Dendritic cell treated with granulocyte-macrophage colony-stimulating factor and Interleukin-4, amounts not matched to agents 40 ng/mL and 50 ng/mL, for 4 days (primary cell): ENCODE measurements at regions not wholly inside any gene's neighbourhood (a gene's known extent, or its start where the extent isn't known, plus 50 kb on each side); places are given as distances from the start of the nearest gene placed in this dataset.

Experiments
- H3K27ac Mint-ChIP-seq: one replicate; pipeline ENCODE4 v1.8.0; 2022; ENCODE audit warnings: mild to moderate bottlenecking, mixed read lengths
- H3K27me3 Mint-ChIP-seq: one replicate; pipeline ENCODE4 v1.8.0; 2022; ENCODE audit warnings: mild to moderate bottlenecking, mixed read lengths
- H3K36me3 Mint-ChIP-seq: one replicate; pipeline ENCODE4 v1.8.0; 2022; ENCODE audit warnings: low read depth, mixed read lengths
- H3K4me1 Mint-ChIP-seq: one replicate; pipeline ENCODE4 v1.8.0; 2022; ENCODE audit warnings: low read depth, mixed read lengths
- H3K4me3 Mint-ChIP-seq: one replicate; pipeline ENCODE4 v1.8.0; 2022; ENCODE audit warnings: mild to moderate bottlenecking, moderate library complexity, mixed read lengths
- H3K9me3 Mint-ChIP-seq: one replicate; pipeline ENCODE4 v1.8.0; 2022; ENCODE audit warnings: mixed read lengths
- intact Hi-C: fragments of 100-400 bp; cut with micrococcal nuclease; formaldehyde crosslinking; loops from one replicate; pipeline ENCODE4 v1.15.0; 2022

DNA sequence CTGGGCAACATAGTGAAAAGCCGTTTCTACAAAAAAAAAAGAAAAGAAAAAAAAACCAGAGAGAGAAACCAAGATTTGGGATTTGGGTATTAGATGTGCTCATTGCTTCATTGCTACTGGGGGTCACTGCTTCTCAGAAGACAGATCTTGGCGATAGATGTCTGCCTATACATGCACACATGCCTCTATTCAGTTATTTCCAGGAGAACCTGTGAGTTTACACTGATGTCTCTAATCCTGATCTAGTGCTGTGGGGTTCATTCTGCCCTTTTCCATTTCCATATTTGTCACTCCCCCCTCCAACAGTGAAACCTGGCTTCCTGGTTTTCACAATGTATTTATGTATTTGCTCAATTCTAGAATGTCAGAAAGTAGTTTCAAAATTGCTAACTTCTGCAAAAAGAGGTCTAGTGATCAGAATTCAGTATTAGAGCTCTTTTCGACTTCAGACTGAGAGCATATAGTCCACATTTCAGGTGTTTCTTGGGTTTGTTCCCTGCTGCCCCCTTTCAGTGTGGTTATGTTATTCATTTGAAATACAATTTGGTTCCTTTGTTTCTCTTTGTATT is 111.0 kb downstream of the SLC25A47 start:
- peak overlapping the region; percentile 64 for H3K27ac Mint-ChIP-seq
- intact Hi-C loops: no loop called here
- peaks cover 2% of the 10 kb centered on the region for H3K36me3 Mint-ChIP-seq
- H3K4me1 Mint-ChIP-seq: peaks cover 41% of the 10 kb centered on the region
- H3K27me3 Mint-ChIP-seq: no peaks in the 10 kb centered on the region
- H3K9me3 Mint-ChIP-seq: no peaks in the 10 kb centered on the region
- no peak overlapping the region for H3K4me3 Mint-ChIP-seq

DNA sequence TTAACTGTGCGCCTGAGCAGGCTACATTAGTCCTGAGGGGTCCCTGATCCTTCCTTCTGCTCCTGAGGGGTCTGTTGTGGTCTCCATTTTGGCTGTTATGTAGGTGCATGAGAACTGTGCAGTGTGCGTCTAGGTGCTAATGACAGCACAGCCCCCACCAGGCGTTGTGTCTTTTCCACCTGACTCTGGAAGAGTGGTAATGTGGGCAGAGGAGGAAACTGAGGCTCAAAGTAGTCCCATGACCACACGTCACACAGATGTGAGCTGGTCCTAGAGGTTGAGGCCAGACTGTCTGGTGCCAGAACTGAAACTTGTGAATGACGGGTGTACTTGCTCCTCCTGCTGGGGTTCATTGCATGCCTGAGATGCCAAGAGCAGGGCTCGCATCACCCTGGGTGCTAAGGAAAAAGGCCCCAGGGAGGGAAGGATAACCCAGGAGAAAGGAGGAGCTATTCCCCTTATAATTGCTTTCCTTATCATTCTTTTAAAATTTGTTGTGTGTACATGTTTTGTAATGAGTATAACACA is 111.8 kb downstream of the SLC25A47 start:
- no peaks in the 10 kb centered on the region for H3K9me3 Mint-ChIP-seq
- intact Hi-C loops: no loop called here
- H3K36me3 Mint-ChIP-seq: no peaks in the 10 kb centered on the region
- H3K4me1 Mint-ChIP-seq: peaks cover 41% of the 10 kb centered on the region
- no peak overlapping the region for H3K4me3 Mint-ChIP-seq
- H3K27me3 Mint-ChIP-seq: no peaks in the 10 kb centered on the region
- peak overlapping the region; percentile 64 for H3K27ac Mint-ChIP-seq

DNA sequence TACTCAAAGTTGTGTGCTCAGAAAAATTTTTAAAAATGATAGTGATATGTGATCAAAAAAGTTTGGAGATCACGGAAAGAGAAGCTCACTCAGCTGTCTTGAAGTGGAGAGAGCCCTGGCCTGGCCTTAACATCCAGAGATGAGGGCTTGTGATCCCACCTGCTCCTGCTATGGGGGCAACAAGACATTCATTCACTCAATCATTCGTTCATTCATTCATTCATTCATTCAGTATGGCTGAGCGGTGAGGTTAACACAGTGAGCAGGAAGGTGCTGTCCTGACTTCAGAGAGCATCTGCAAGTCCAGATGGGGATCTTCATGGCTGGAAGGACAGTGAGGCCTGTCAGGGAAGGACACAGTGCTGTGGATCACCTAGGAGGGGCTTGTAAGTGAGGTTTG is 112.3 kb downstream of the SLC25A47 start:
- H3K4me1 Mint-ChIP-seq: peaks cover 46% of the 10 kb centered on the region
- peak overlapping the region; percentile 6 for H3K27ac Mint-ChIP-seq

DNA sequence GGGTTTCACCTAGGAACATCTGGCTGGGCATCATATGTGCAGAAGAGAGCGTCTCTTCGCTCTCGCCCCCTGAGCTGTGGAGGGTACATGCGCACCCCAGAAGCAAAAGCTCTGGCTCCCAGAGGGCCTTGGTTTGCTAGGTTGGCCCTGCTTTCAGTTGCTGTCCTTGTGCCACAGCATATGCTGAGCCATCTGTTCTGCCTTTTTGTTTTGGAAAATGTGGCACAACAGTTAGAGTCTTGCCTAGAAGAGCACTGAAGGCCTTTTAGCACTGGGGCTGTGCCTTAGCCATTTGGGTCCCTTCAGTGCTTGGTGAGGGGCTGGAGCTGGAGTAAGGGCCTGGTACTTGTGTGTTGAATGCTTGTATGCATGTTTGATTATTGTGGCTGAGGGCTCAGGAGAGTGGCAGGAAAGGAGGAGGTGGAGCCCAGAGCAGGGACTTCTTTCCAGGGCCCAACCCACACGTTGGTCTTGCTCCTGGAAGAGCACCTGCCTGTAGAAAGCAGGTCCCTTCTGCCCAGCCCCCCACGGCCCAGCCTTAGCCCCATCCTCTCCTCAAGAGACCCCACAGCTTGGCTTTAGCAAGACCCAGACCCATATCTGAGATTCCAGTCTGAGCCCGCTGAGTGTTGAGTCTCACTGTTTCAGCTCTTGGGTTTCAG is 113.7 kb downstream of the SLC25A47 start:
- Mint-ChIP-seq H3K27me3 (no peaks in the 10 kb centered on the region), H3K4me3 (no peak overlapping the region), H3K9me3 (no peaks in the 10 kb centered on the region), H3K4me1 (peaks cover 47% of the 10 kb centered on the region), H3K27ac (no peak overlapping the region), H3K36me3 (no peaks in the 10 kb centered on the region)
- intact Hi-C loops: no loop called here

More for the DNA sequence above, 112.3 kb downstream of the SLC25A47 start:
- Mint-ChIP-seq H3K9me3 (no peaks in the 10 kb centered on the region), H3K4me3 (no peak overlapping the region), H3K36me3 (no peaks in the 10 kb centered on the region), H3K27me3 (no peaks in the 10 kb centered on the region)
- intact Hi-C loops: no loop called here

DNA sequence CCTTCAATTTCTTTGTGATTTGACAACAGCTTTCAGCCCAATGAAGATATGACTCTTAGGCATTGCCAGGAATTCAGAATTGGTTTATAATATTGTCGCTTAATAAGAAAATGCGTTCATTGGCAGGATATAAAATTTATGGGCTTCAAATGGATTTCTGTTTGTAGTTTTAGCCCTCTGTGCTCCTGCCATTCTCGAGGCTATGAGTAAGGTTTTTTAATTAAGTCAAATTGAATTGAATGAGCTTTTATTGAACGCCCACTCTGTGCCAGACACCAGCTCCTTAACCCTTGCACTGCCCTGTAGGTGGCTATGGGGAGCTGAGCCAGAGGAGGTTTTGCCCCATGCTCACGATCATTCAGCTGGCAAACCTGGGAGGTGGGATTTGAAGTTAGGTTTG is 115.1 kb downstream of the SLC25A47 start:
- Mint-ChIP-seq H3K9me3 (no peaks in the 10 kb centered on the region), H3K27ac (no peak overlapping the region), H3K4me3 (no peak overlapping the region), H3K27me3 (no peaks in the 10 kb centered on the region), H3K4me1 (peaks cover 42% of the 10 kb centered on the region), H3K36me3 (no peaks in the 10 kb centered on the region)
- intact Hi-C loops: no loop called here

DNA sequence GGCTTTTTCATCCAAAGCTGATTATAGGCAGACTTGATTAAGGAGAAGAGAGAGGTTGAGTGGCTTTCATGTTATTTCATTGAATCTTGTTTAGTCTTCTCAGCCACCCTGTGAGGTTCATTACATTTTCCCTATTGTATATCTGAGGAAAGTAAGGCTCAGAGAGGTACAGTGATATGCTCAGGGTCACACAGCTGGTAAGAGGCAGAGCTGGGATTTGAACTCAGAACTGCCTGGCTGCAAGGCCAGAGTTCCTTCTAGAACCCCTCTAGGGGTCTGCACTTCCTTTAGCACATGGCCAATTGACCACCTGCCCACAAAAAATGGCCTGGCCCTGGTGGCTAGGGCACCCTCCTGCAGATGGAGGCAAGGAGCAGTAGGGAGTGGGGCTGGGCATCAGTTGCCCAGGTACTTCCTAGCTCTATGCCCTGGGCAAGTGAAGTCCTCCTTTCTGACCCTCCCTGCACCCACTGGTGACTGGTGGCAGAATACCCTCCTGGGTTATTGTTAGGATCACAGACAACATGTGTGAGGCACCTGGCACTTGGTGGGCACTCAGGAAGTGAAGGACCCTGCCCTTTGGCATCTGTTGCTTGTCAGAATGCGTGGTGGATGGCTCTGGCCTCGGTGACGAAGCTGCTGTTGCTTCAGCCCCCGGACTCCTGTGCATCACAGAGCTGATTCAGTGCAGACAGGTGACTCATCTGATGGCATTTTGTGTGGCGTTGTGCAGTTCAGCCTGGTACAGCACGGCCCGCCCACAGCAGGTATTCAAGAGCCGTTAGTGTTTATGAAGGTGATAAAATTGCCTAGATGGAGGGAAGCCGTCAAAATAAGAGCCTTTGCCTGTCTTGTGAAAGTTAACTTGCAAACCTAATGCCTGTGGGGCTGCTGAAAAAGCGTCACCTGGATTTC is 115.8 kb downstream of the SLC25A47 start:
- Mint-ChIP-seq H3K27me3 (no peaks in the 10 kb centered on the region), H3K9me3 (no peaks in the 10 kb centered on the region), H3K4me1 (peaks cover 36% of the 10 kb centered on the region), H3K36me3 (no peaks in the 10 kb centered on the region), H3K27ac (no peak overlapping the region), H3K4me3 (no peak overlapping the region)
- intact Hi-C loops: no loop called here

DNA sequence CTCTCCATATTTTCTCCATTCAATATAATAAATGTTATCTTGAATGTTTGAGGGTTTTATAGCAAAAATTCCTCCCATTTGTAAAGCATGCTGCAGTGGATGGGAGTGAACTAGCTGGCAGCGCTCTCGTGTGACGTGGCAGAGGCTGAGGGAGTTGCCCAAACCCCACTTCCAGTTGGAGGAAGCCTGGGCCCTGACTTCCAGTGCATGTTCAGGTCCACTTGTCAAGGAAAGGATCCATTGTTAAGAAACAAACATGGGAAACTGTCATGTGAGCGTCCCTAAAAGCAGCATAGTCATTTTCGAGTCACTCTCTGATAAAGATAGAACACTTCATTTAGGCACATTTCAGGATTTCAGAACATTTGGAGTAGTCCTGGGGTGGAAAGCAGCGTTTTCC is 116.6 kb downstream of the SLC25A47 start:
- H3K27ac Mint-ChIP-seq: no peak overlapping the region

DNA sequence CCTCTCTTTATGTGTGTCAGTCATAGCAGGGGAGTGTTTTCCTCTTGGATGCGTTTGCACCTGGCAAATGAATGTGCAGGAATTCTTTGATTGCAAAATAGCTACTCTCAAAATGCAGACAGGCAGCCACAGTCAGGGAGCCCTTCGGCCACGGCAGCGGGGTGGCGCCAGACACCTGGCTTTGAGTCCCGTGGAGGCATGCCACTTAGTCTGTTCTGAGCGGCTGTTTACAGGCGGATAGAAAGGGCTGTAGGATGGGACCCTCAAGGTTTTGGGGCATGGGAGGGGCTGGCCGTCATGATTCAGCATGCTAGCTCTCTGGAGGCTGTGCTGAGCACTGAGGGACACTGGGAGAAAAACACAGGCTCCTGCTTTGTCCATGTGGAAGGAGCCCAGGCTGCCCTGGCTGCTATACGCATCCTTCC is 117.1 kb downstream of the SLC25A47 start:
- Mint-ChIP-seq H3K36me3 (no peaks in the 10 kb centered on the region), H3K9me3 (no peaks in the 10 kb centered on the region), H3K4me1 (peaks cover 23% of the 10 kb centered on the region), H3K27ac (no peak overlapping the region), H3K4me3 (no peak overlapping the region), H3K27me3 (no peaks in the 10 kb centered on the region)
- intact Hi-C loops: loop anchor here (2.0 kb wide), 2 partner anchors 205 to 215 kb away; no protein-coding TSS in a partner anchor

More for the DNA sequence above, 116.6 kb downstream of the SLC25A47 start:
- no peaks in the 10 kb centered on the region for H3K36me3 Mint-ChIP-seq
- H3K4me1 Mint-ChIP-seq: peaks cover 27% of the 10 kb centered on the region
- H3K9me3 Mint-ChIP-seq: no peaks in the 10 kb centered on the region
- no peak overlapping the region for H3K4me3 Mint-ChIP-seq
- intact Hi-C loops: loop anchor here (2.0 kb wide), 2 partner anchors 205 to 215 kb away; no protein-coding TSS in a partner anchor
- no peaks in the 10 kb centered on the region for H3K27me3 Mint-ChIP-seq

DNA sequence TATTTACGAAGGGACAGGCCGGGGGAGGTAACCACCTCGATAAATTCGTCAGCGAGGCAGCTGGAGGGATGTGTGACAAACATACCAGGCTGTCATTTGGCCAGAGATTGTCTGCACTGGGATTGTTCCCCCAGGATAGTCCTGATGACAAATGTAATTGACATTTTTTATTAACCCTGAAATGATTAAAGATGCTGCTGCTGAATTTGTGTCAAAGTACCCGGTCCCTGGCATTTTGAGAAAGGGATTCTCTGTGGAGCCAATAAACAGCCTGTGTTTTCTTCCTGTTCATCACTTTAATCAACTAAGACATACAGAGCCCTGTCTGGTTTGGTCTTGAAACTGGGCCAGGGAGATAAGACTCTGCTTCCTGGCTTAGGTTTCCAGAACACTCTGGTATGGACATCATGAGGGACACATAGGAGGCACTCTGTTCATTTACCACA is 117.6 kb downstream of the SLC25A47 start:
- peaks cover 19% of the 10 kb centered on the region for H3K4me1 Mint-ChIP-seq
- H3K36me3 Mint-ChIP-seq: no peaks in the 10 kb centered on the region
- no peak overlapping the region for H3K4me3 Mint-ChIP-seq
- no peak overlapping the region for H3K27ac Mint-ChIP-seq
- intact Hi-C loops: loop anchor here (2.0 kb wide), 2 partner anchors 204 to 214 kb away; no protein-coding TSS in a partner anchor
- no peaks in the 10 kb centered on the region for H3K9me3 Mint-ChIP-seq
- no peaks in the 10 kb centered on the region for H3K27me3 Mint-ChIP-seq

DNA sequence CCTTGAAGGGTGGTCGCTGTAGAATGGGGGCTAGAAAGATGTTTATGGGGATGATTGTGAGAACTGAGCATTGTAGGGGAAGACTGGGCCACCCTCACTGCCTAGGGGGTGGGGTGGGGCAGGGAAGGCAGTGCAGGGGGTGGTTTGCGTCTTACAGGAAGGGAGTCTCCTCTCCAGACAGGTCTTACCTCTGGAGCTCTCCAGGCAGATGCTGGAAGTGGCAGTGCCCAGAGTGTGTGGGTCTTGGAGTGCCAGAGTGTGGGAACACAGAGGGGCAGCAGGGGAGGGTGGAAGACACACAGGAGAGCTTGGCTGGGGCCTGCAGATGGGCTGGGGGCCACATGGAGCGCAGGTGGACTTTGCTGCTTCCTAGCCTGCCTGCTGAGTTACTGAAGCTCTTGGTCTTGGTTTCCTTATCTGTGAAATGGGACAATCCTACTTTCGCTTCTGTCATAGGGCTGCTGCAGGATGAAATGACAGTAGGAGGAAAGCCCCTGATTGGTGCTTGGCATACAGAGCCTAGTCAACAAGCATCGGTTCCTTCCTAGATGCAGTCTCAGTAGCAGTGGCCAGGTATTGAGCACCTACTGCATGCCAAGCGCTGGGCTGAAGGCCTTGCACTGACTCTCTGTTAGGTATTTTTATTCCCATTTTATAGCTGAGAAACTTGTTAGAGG is 118.3 kb downstream of the SLC25A47 start:
- intact Hi-C loops: loop anchor here (2.0 kb wide), 2 partner anchors 203 to 213 kb away; no protein-coding TSS in a partner anchor
- no peak overlapping the region for H3K27ac Mint-ChIP-seq

DNA sequence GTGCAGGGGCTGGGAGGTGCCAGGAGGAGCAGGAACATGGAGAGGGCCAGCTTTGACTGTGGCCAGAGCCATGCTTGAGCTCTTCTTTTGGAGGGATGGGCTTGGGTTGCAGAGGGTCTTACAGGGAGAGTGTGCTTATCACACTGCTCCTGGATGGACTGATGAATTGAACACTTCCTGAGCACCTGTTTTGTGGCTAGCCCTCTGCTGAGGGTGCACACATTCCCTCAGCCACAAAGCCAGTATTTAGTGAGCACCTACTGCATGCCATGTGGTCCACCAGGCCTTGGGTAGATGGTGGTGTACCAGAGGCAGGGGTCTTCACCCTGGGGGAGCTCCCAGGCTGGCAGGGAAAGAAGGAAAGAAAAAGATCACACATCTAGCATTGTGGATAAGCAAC is 118.9 kb downstream of the SLC25A47 start:
- intact Hi-C loops: no loop called here
- Mint-ChIP-seq H3K36me3 (no peaks in the 10 kb centered on the region), H3K4me1 (peaks cover 13% of the 10 kb centered on the region), H3K4me3 (no peak overlapping the region), H3K27ac (no peak overlapping the region), H3K27me3 (no peaks in the 10 kb centered on the region), H3K9me3 (no peaks in the 10 kb centered on the region)

More for the DNA sequence above, 118.3 kb downstream of the SLC25A47 start:
- Mint-ChIP-seq H3K4me3 (no peak overlapping the region), H3K36me3 (no peaks in the 10 kb centered on the region), H3K4me1 (peaks cover 17% of the 10 kb centered on the region), H3K27me3 (no peaks in the 10 kb centered on the region), H3K9me3 (no peaks in the 10 kb centered on the region)

DNA sequence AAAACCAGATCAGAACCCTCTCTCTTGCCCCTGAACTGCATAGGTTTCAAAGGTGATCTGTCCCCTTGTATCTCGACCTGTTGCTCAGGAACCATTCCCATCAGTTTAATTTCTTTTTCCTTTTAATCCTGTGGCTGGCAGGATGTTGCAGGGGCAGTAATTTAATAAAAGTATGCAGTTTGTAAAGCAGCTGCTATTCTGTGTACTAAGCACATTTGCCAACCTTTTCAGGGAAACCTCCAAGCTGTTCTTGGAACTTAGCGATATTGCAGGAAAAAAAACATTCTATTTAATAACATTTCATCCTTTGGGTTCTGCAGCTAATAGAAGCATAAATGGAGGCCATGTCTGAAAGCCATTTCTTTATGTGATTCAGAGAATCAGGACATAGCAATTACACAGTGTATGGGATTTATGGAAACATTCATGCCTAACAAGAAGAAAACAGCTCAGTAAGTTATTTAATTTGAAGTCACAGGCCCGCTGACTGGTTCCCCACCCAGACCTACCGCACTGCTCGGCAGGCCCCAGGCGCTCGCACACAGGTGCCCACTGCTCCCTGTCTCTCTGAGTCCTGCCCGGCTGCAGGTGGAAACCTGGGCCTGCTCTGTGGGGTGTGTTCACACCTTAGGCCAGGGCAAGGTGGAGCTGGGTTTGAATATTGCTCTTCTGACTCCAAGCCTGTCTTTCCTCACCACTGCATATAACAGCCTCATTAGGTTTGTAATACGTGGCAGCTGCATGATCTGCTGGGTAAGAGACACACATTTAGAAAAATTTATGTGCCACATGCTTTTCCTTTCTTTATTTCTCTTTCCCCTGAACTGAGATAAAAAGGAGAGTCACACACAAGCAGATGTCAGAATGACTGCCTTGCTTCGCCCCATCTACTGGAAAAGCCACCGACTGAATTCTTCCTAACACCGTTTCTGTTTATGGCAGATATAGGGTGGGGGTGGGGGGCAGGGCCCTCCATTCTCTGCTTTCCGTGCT is 119.7 kb downstream of the SLC25A47 start:
- Mint-ChIP-seq H3K36me3 (no peaks in the 10 kb centered on the region), H3K4me1 (peaks cover 11% of the 10 kb centered on the region), H3K9me3 (no peaks in the 10 kb centered on the region), H3K27ac (no peak overlapping the region), H3K27me3 (no peaks in the 10 kb centered on the region), H3K4me3 (no peak overlapping the region)
- intact Hi-C loops: no loop called here
